ENCODE measurements at regions not wholly inside any gene's neighbourhood (a gene's known extent, or its start where the extent isn't known, plus 50 kb on each side); places are given as distances from the start of the nearest gene placed in this dataset.

GRCh38 chr4:148934926-148935578, 492.8 kb upstream of the NR3C2 start:
- TF ChIP-seq CTCF (IDR thresholded peaks at IDR 0.05) (no peak), POLR2A (IDR thresholded peaks at IDR 0.05) (no peak)
- Histone ChIP-seq H3K36me3 (no peaks in the 10 kb centered on the region), H3K27ac (no peak overlapping the region), H3K4me1 (no peaks in the 10 kb centered on the region), H3K4me3 (no peak overlapping the region), H3K9me3 (no peaks in the 10 kb centered on the region), H3K27me3 (no peaks in the 10 kb centered on the region)
- no peak for DNase-seq

- Histone ChIP-seq H3K27me3 (no peaks in the 10 kb centered on the region), H3K4me1 (no peaks in the 10 kb centered on the region), H3K27ac (no peak overlapping the region), H3K4me3 (no peak overlapping the region), H3K36me3 (no peaks in the 10 kb centered on the region), H3K9me3 (no peaks in the 10 kb centered on the region)
- DNase-seq, result peak in 2 of 3 donors; percentile 68 to 69
- no peak for TF ChIP-seq CTCF (IDR thresholded peaks at IDR 0.05)
- no peak for TF ChIP-seq POLR2A (IDR thresholded peaks at IDR 0.05)
These were observed 484.4 kb upstream of the NR3C2 start for GRCh38 chr4:148926276-148927260.

GRCh38 chr4:148923881-148924280, 481.7 kb upstream of the NR3C2 start:
- DNase-seq, result no peak
- TF ChIP-seq POLR2A (IDR thresholded peaks at IDR 0.05), result no peak
- TF ChIP-seq CTCF (IDR thresholded peaks at IDR 0.05), result no peak
- Histone ChIP-seq H3K4me3 (no peak overlapping the region), H3K27ac (no peak overlapping the region), H3K36me3 (no peaks in the 10 kb centered on the region), H3K9me3 (no peaks in the 10 kb centered on the region), H3K4me1 (no peaks in the 10 kb centered on the region), H3K27me3 (no peaks in the 10 kb centered on the region)

- DNase-seq, result no peak
- TF ChIP-seq CTCF (IDR thresholded peaks at IDR 0.05) (no peak), POLR2A (IDR thresholded peaks at IDR 0.05) (no peak)
- H3K36me3 ChIP-seq, result no peaks in the 10 kb centered on the region
- no peaks in the 10 kb centered on the region for H3K4me1 ChIP-seq
- H3K9me3 ChIP-seq, result no peaks in the 10 kb centered on the region
- no peak overlapping the region for H3K4me3 ChIP-seq
- H3K27ac ChIP-seq, result peak overlapping the region in 1 of 4 donors; percentile 45
- no peaks in the 10 kb centered on the region for H3K27me3 ChIP-seq
These were observed 480.3 kb upstream of the NR3C2 start for GRCh38 chr4:148922497-148922896.

GRCh38 chr4:148914734-148915133, 472.5 kb upstream of the NR3C2 start:
- Histone ChIP-seq H3K27ac (no peak overlapping the region), H3K9me3 (no peaks in the 10 kb centered on the region), H3K4me3 (no peak overlapping the region), H3K36me3 (no peaks in the 10 kb centered on the region), H3K27me3 (no peaks in the 10 kb centered on the region), H3K4me1 (no peaks in the 10 kb centered on the region)
- no peak for DNase-seq
- TF ChIP-seq CTCF (IDR thresholded peaks at IDR 0.05) (no peak), POLR2A (IDR thresholded peaks at IDR 0.05) (no peak)

All from Peyer's patch (tissue), 4 donors.